Right lobe of liver (tissue), 6 donors: ENCODE measurements at regions not wholly inside any gene's neighbourhood (a gene's known extent, or its start where the extent isn't known, plus 50 kb on each side); places are given as distances from the start of the nearest gene placed in this dataset.
A peak's percentile ranks its signal among the peaks of the same experiment; 100 is the strongest.

ENCODE experiments used
- ATAC-seq, 4 donors: fragments of 200-7000 bp; cut with Tn5 transposase; one replicate each; pipeline ENCODE4 v1.9.1; 2020; ENCODE audit warnings: mild to moderate bottlenecking in 4 of 4, moderate library complexity in 4 of 4
- DNase-seq, 3 donors: peaks; one replicate each; pipeline ENCODE4 v3.0.0-alpha.2; 2020
- H3K27ac ChIP-seq, 3 donors: fragments of 200-600 bp; one replicate each; pipeline ENCODE4 v1.8.0; 2022
- H3K27me3 ChIP-seq, 2 donors: fragments of 200-600 bp; one replicate each; pipeline ENCODE4 v1.8.0; 2022
- H3K36me3 ChIP-seq, 4 donors: fragments of 200-600 bp; sonication (generic) in 1 of 4; one replicate each; pipeline versions ENCODE4 v1.5.1 to v1.8.0; 2017 to 2022; ENCODE audit warnings: control low read depth in 1 of 4
- H3K4me1 ChIP-seq, 4 donors: fragments of 200-600 bp; sonication (generic) in 1 of 4; one replicate each; pipeline versions ENCODE4 v1.5.1 to v1.8.0; 2017 to 2022; ENCODE audit warnings: control low read depth in 1 of 4
- H3K4me3 ChIP-seq, 3 donors: fragments of 200-600 bp; one replicate each; pipeline ENCODE4 v1.8.0; 2022
- H3K9me3 ChIP-seq, 4 donors: fragments of 200-600 bp; sonication (generic) in 1 of 4; one replicate each; pipeline versions ENCODE4 v1.5.1 to v1.8.0; 2017 to 2022; ENCODE audit warnings: control low read depth in 1 of 4
- CTCF ChIP-seq, 4 donors: fragments of 200-600 bp in 3 of 4; fragments of 450-650 bp in 1 of 4; IDR thresholded peaks; one replicate each; pipeline versions ENCODE4 v1.5.1 to v1.8.0; 2016 to 2022; ENCODE audit warnings: antibody characterized with exemption in 4 of 4, mild to moderate bottlenecking in 2 of 4
- POLR2A ChIP-seq: fragments of 450-650 bp; IDR thresholded peaks from one replicate; pipeline ENCODE4 v1.6.1; 2017; ENCODE audit warnings: antibody characterized with exemption, mild to moderate bottlenecking
- WGBS: methylation state at CpG from one replicate; pipeline ENCODE4 v1.1.6; 2018; ENCODE audit warnings: low coverage, low lambda C conversion rate; ENCODE audit not compliant: insufficient coverage; ENCODE audit errors: missing lambda C conversion rate; 5-methylcytosine and 5-hydroxymethylcytosine counted together
- intact Hi-C, 2 donors: fragments of 100-400 bp; cut with DNase I; formaldehyde crosslinking; loops; one replicate each; pipeline versions ENCODE4 v1.11.2 to v1.14.1; 2022
- donor health status: DM: no; HTN: yes; CAD: no.
- donor health status: DM: no; HTN: no; CAD: no.
- donor health status: DM: no; HTN: no; CAD: no.
- donor health status: DM: no; HTN: yes; CAD: no.
- donor health status: DM: no; HTN: yes; CAD: no.

- no peak for ATAC-seq
- no peak for DNase-seq
- Histone ChIP-seq H3K4me1 (no peaks in the 10 kb centered on the region), H3K27ac (no peak overlapping the region), H3K36me3 (no peaks in the 10 kb centered on the region), H3K4me3 (no peak overlapping the region), H3K27me3 (no peaks in the 10 kb centered on the region), H3K9me3 (no peaks in the 10 kb centered on the region)
- WGBS = 62% methylated on average over 1 of the region's 1 CpG
- TF ChIP-seq POLR2A (no peak), CTCF (IDR thresholded peaks at IDR 0.05) (no peak)
- intact Hi-C loops = no loop called here
Observed at GRCh38 chr13:99124046-99124400, 76.6 kb upstream of the UBAC2 start.

- H3K9me3 ChIP-seq = no peaks in the 10 kb centered on the region
- H3K27ac ChIP-seq = no peak overlapping the region
- H3K27me3 ChIP-seq = no peaks in the 10 kb centered on the region
- intact Hi-C loops = no loop called here
- no peaks in the 10 kb centered on the region for H3K36me3 ChIP-seq
- no peak overlapping the region for H3K4me3 ChIP-seq
- no peak for TF ChIP-seq CTCF (IDR thresholded peaks at IDR 0.05)
- TF ChIP-seq POLR2A = no peak
- WGBS = 40% methylated on average over 9 of the region's 9 CpGs
- ATAC-seq (peak in 1 of 4 donors; percentile 43), DNase-seq (no peak)
- H3K4me1 ChIP-seq = no peaks in the 10 kb centered on the region
Observed at GRCh38 chr13:99124794-99125316, 75.8 kb upstream of the UBAC2 start.

- H3K36me3 ChIP-seq = no peaks in the 10 kb centered on the region
- H3K27me3 ChIP-seq = no peaks in the 10 kb centered on the region
- intact Hi-C loops = no loop called here
- 88% methylated on average over 9 of the region's 9 CpGs for WGBS
- no peak overlapping the region for H3K27ac ChIP-seq
- no peaks in the 10 kb centered on the region for H3K9me3 ChIP-seq
- TF ChIP-seq CTCF (IDR thresholded peaks at IDR 0.05) (no peak), POLR2A (no peak)
- H3K4me3 ChIP-seq = no peak overlapping the region
- H3K4me1 ChIP-seq = no peaks in the 10 kb centered on the region
- DNase-seq = no peak
- ATAC-seq = no peak
Observed at GRCh38 chr13:99125326-99125915, 75.2 kb upstream of the UBAC2 start.

- DNase-seq (no peak), ATAC-seq (no peak)
- Histone ChIP-seq H3K9me3 (no peaks in the 10 kb centered on the region), H3K4me3 (no peak overlapping the region), H3K4me1 (no peaks in the 10 kb centered on the region), H3K27me3 (no peaks in the 10 kb centered on the region), H3K27ac (no peak overlapping the region), H3K36me3 (no peaks in the 10 kb centered on the region)
- TF ChIP-seq CTCF (IDR thresholded peaks at IDR 0.05) = no peak
- TF ChIP-seq POLR2A = no peak
- intact Hi-C loops = no loop called here
- WGBS = 33% methylated on average over 2 of the region's 2 CpGs
Observed at GRCh38 chr13:99126821-99127220, 73.8 kb upstream of the UBAC2 start.

- ATAC-seq = no peak
Observed at GRCh38 chr13:99129050-99129449, 71.6 kb upstream of the UBAC2 start.

More at GRCh38 chr13:99129050-99129449, 71.6 kb upstream of the UBAC2 start:
- Histone ChIP-seq H3K36me3 (no peaks in the 10 kb centered on the region), H3K4me1 (no peaks in the 10 kb centered on the region), H3K4me3 (no peak overlapping the region), H3K27ac (no peak overlapping the region), H3K9me3 (no peaks in the 10 kb centered on the region), H3K27me3 (no peaks in the 10 kb centered on the region)
- intact Hi-C loops = no loop called here
- no peak for DNase-seq
- 60% methylated on average over 2 of the region's 2 CpGs for WGBS
- TF ChIP-seq CTCF (IDR thresholded peaks at IDR 0.05) (no peak), POLR2A (no peak)
